NCI-H460 (cell line): ENCODE measurements at regions not wholly inside any gene's neighbourhood (a gene's known extent, or its start where the extent isn't known, plus 50 kb on each side); places are given as distances from the start of the nearest gene placed in this dataset.
A peak's percentile ranks its signal among the peaks of the same experiment; 100 is the strongest.

ENCODE experiments used
- DNase-seq: peaks from one replicate; pipeline ENCODE4 v3.0.0-alpha.2; 2016; ENCODE audit warnings: low read depth; ENCODE audit errors: extremely low read depth

GRCh38 chr11:80593648-80594374, 1153.0 kb upstream of the TENM4 start:
- DNase-seq: peak; percentile 46

- DNase-seq: no peak
These were observed 1151.7 kb upstream of the TENM4 start for GRCh38 chr11:80592546-80592945.

- no peak for DNase-seq
These were observed 1147.1 kb upstream of the TENM4 start for GRCh38 chr11:80587906-80588305.

GRCh38 chr11:80586464-80586863, 1145.6 kb upstream of the TENM4 start:
- no peak for DNase-seq

GRCh38 chr11:80584661-80585060, 1143.8 kb upstream of the TENM4 start:
- DNase-seq: no peak

GRCh38 chr11:80569832-80570231, 1129.0 kb upstream of the TENM4 start:
- DNase-seq: no peak

GRCh38 chr11:80565231-80565630, 1124.4 kb upstream of the TENM4 start:
- no peak for DNase-seq

- no peak for DNase-seq
These were observed 1121.8 kb upstream of the TENM4 start for GRCh38 chr11:80562523-80563125.

GRCh38 chr11:80559942-80560341, 1119.1 kb upstream of the TENM4 start:
- no peak for DNase-seq

- DNase-seq: no peak
These were observed 1112.7 kb upstream of the TENM4 start for GRCh38 chr11:80553565-80553964.

- DNase-seq: no peak
These were observed 1101.9 kb upstream of the TENM4 start for GRCh38 chr11:80542704-80543103.

GRCh38 chr11:80538040-80538439, 1097.2 kb upstream of the TENM4 start:
- DNase-seq: no peak

- no peak for DNase-seq
These were observed 1092.6 kb upstream of the TENM4 start for GRCh38 chr11:80533463-80533862.

- no peak for DNase-seq
These were observed 1091.9 kb upstream of the TENM4 start for GRCh38 chr11:80532633-80533232.

GRCh38 chr11:80529726-80530125, 1088.9 kb upstream of the TENM4 start:
- DNase-seq: no peak

- DNase-seq: no peak
These were observed 1085.0 kb upstream of the TENM4 start for GRCh38 chr11:80525663-80526405.

- no peak for DNase-seq
These were observed 1083.5 kb upstream of the TENM4 start for GRCh38 chr11:80524349-80524748.

GRCh38 chr11:80523057-80523456, 1082.2 kb upstream of the TENM4 start:
- DNase-seq: no peak

GRCh38 chr11:80521592-80521991, 1080.8 kb upstream of the TENM4 start:
- no peak for DNase-seq

- DNase-seq: no peak
These were observed 1079.7 kb upstream of the TENM4 start for GRCh38 chr11:80520507-80520887.
